Liver (tissue), 8 donors: ENCODE measurements at regions not wholly inside any gene's neighbourhood (a gene's known extent, or its start where the extent isn't known, plus 50 kb on each side); places are given as distances from the start of the nearest gene placed in this dataset.

Experiments used
- DNase-seq: peaks from one replicate; pipeline ENCODE4 v3.0.0-alpha.2; 2017; ENCODE audit warnings: low spot score
- H3K27ac ChIP-seq, 2 donors: one replicate each; pipeline ENCODE4 v1.7.0; 2013; ENCODE audit warnings: inconsistent platforms in 2 of 2, low read length in 2 of 2, control low read depth in 1 of 2, low read depth in 1 of 2, mild to moderate bottlenecking in 1 of 2
- H3K27me3 ChIP-seq, 4 donors: one replicate each; pipeline versions ENCODE4 v1.6.1 to v1.7.0; 2013; ENCODE audit warnings: low read length in 3 of 4, inconsistent platforms in 1 of 4, mild to moderate bottlenecking in 1 of 4, moderate library complexity in 1 of 4; ENCODE audit not compliant: control insufficient read depth in 4 of 4, insufficient read depth in 4 of 4
- H3K36me3 ChIP-seq, 4 donors: one replicate each; pipeline versions ENCODE4 v1.6.1 to v1.7.0; 2013; ENCODE audit warnings: low read length in 3 of 4, mild to moderate bottlenecking in 3 of 4, low read depth in 1 of 4, moderate library complexity in 1 of 4; ENCODE audit not compliant: control insufficient read depth in 4 of 4, insufficient read depth in 3 of 4
- H3K4me1 ChIP-seq, 4 donors: one replicate each; pipeline versions ENCODE4 v1.6.1 to v1.7.0; 2013; ENCODE audit warnings: low read length in 3 of 4, mild to moderate bottlenecking in 3 of 4, moderate library complexity in 1 of 4; ENCODE audit not compliant: control insufficient read depth in 4 of 4, insufficient read depth in 4 of 4
- H3K4me3 ChIP-seq, 3 donors: one replicate each; pipeline versions ENCODE4 v1.6.1 to v1.7.0; 2013; ENCODE audit warnings: low read length in 3 of 3, control low read depth in 1 of 3, low read depth in 1 of 3, mild to moderate bottlenecking in 1 of 3
- H3K9ac ChIP-seq, 2 donors: one replicate each; pipeline ENCODE4 v1.7.0; 2013; ENCODE audit warnings: low read length in 2 of 2, mild to moderate bottlenecking in 2 of 2, moderate library complexity in 2 of 2, control low read depth in 1 of 2, low read depth in 1 of 2
- H3K9me3 ChIP-seq, 4 donors: one replicate each; pipeline versions ENCODE4 v1.6.1 to v1.7.0; 2013; ENCODE audit warnings: low read length in 3 of 4; ENCODE audit not compliant: control insufficient read depth in 4 of 4
- ATF3 ChIP-seq: IDR thresholded peaks from 2 replicates; pipeline ENCODE4 v1.6.1; 2016; ENCODE audit warnings: antibody characterized with exemption
- CTCF ChIP-seq: fragments of 150-350 bp; IDR thresholded peaks from 2 replicates; pipeline ENCODE4 v1.5.1; 2017; ENCODE audit warnings: improper control_type of control experiment, low read depth, low read length; ENCODE audit not compliant: missing input control
- EGR1 ChIP-seq, 2 donors: IDR thresholded peaks; 2 replicates each; pipeline ENCODE4 v1.6.1; 2016 to 2018; ENCODE audit warnings: antibody characterized with exemption in 2 of 2, low read depth in 2 of 2
- FOXA1 ChIP-seq: IDR thresholded peaks from 2 replicates; pipeline ENCODE4 v1.6.1; 2016; ENCODE audit warnings: antibody characterized with exemption
- FOXA2 ChIP-seq: IDR thresholded peaks from 2 replicates; pipeline ENCODE4 v1.6.1; 2016; ENCODE audit warnings: antibody characterized with exemption
- GABPA ChIP-seq, 2 donors: IDR thresholded peaks in 1 of 2; conservative IDR thresholded peaks in 1 of 2; 2 replicates each; pipeline ENCODE4 v1.6.1; 2016; ENCODE audit warnings: antibody characterized with exemption in 2 of 2, mild to moderate bottlenecking in 1 of 2, moderate library complexity in 1 of 2
- HNF4A ChIP-seq, 2 donors: conservative IDR thresholded peaks; 2 replicates each; pipeline ENCODE4 v1.6.1; 2016; ENCODE audit warnings: antibody characterized with exemption in 2 of 2, mild to moderate bottlenecking in 2 of 2
- HNF4G ChIP-seq: IDR thresholded peaks from 2 replicates; pipeline ENCODE4 v1.6.1; 2016; ENCODE audit warnings: antibody characterized with exemption
- JUND ChIP-seq, 2 donors: IDR thresholded peaks; 2 replicates each; pipeline ENCODE4 v1.6.1; 2016; ENCODE audit warnings: antibody characterized with exemption in 2 of 2
- MAX ChIP-seq: IDR thresholded peaks from 2 replicates; pipeline ENCODE4 v1.6.1; 2016; ENCODE audit warnings: antibody characterized with exemption
- NR2F2 ChIP-seq: IDR thresholded peaks from 2 replicates; pipeline ENCODE4 v1.6.1; 2016; ENCODE audit warnings: antibody characterized with exemption
- RAD21 ChIP-seq, 2 donors: IDR thresholded peaks; 2 replicates each; pipeline ENCODE4 v1.6.1; 2016; ENCODE audit warnings: antibody characterized with exemption in 2 of 2, mild to moderate bottlenecking in 2 of 2
- REST ChIP-seq: IDR thresholded peaks from 2 replicates; pipeline ENCODE4 v1.6.1; 2016; ENCODE audit warnings: antibody characterized with exemption, mild to moderate bottlenecking
- RXRA ChIP-seq, 2 donors: IDR thresholded peaks; 2 replicates each; pipeline ENCODE4 v1.6.1; 2017 to 2018; ENCODE audit warnings: antibody characterized with exemption in 2 of 2, mild to moderate bottlenecking in 1 of 2
- SP1 ChIP-seq: IDR thresholded peaks from 2 replicates; pipeline ENCODE4 v1.6.1; 2018; ENCODE audit warnings: antibody characterized with exemption, mild to moderate bottlenecking
- TAF1 ChIP-seq: conservative IDR thresholded peaks from 2 replicates; pipeline ENCODE4 v1.6.1; 2016; ENCODE audit warnings: antibody characterized with exemption, mild to moderate bottlenecking
- YY1 ChIP-seq: IDR thresholded peaks from 2 replicates; pipeline ENCODE4 v1.6.1; 2016; ENCODE audit warnings: antibody characterized with exemption, mild to moderate bottlenecking
- WGBS: extraction: QIAGEN DNeasy Blood & Tissue Kit; methylation state at CpG from one replicate; pipeline ENCODE4 v1.1.7; 2013; 5-methylcytosine and 5-hydroxymethylcytosine counted together
- donor health status: healthy.
- donor health status: healthy.
- donor health status: healthy.
- donor health status: healthy.
- donor health status: healthy.

- no peaks in the 10 kb centered on the region for H3K9me3 ChIP-seq
- 75% methylated on average over 3 of the region's 3 CpGs for WGBS
- no peak overlapping the region for H3K27ac ChIP-seq
- H3K36me3 ChIP-seq, result no peaks in the 10 kb centered on the region
- TF ChIP-seq YY1, result no peak
- no peak overlapping the region for H3K4me3 ChIP-seq
- no peaks in the 10 kb centered on the region for H3K4me1 ChIP-seq
- H3K27me3 ChIP-seq, result no peaks in the 10 kb centered on the region
- H3K9ac ChIP-seq, result no peak overlapping the region
- no peak for DNase-seq
Observed at GRCh38 chr4:145387079-145387478, 94.6 kb upstream of the SMAD1 start.

GRCh38 chr4:145381163-145381562, 100.5 kb upstream of the SMAD1 start:
- no peak for DNase-seq
- H3K4me1 ChIP-seq, result no peaks in the 10 kb centered on the region
- 93% methylated on average over 1 of the region's 1 CpG for WGBS
- no peak overlapping the region for H3K4me3 ChIP-seq
- H3K36me3 ChIP-seq, result no peaks in the 10 kb centered on the region
- TF ChIP-seq ATF3 (no peak), MAX (no peak), CTCF (no peak), REST (no peak), TAF1 (no peak), HNF4G (no peak), GABPA (IDR thresholded peaks at IDR 0.05 in 1 of 2, conservative IDR thresholded peaks at IDR 0.05 in 1 of 2) (no peak), FOXA2 (no peak), FOXA1 (no peak), HNF4A (conservative IDR thresholded peaks at IDR 0.05) (no peak), JUND (IDR thresholded peaks at IDR 0.05) (no peak), NR2F2 (no peak), YY1 (no peak), RAD21 (IDR thresholded peaks at IDR 0.05) (no peak), RXRA (IDR thresholded peaks at IDR 0.05) (no peak), SP1 (no peak), EGR1 (IDR thresholded peaks at IDR 0.05; ENCODE audit: low read depth in 2 of 2) (no peak)
- H3K9ac ChIP-seq, result no peak overlapping the region
- H3K27ac ChIP-seq, result no peak overlapping the region
- no peaks in the 10 kb centered on the region for H3K9me3 ChIP-seq
- no peaks in the 10 kb centered on the region for H3K27me3 ChIP-seq
